T1000 (cell line): ENCODE measurements at regions not wholly inside any gene's neighbourhood (a gene's known extent, or its start where the extent isn't known, plus 50 kb on each side); places are given as distances from the start of the nearest gene placed in this dataset.
"Not testable (repeated sequence)": the region's sequence is repeated elsewhere in the genome, so short reads cannot be mapped to it uniquely, and the experiment has no call there.

ENCODE experiments used
- DNase-seq: peaks from one replicate; lab custom pipeline; 2025; ENCODE audit warnings: mixed read lengths; lab: John Stamatoyannopoulos, UW

GRCh38 chr1:41980827-41981653, 62.3 kb upstream of the HIVEP3 start:
- DNase-seq: no peak

GRCh38 chr1:41978986-41979385, 60.3 kb upstream of the HIVEP3 start:
- no peak for DNase-seq

- no peak for DNase-seq
These were observed 58.6 kb upstream of the HIVEP3 start for GRCh38 chr1:41977326-41977725.

GRCh38 chr1:41976671-41977070, 57.9 kb upstream of the HIVEP3 start:
- DNase-seq: no peak

GRCh38 chr1:41975850-41976569, 57.3 kb upstream of the HIVEP3 start:
- no peak for DNase-seq

GRCh38 chr1:41975121-41975520, 56.4 kb upstream of the HIVEP3 start:
- no peak for DNase-seq

GRCh38 chr1:41968557-41968956, 49.8 kb upstream of the HIVEP3 start:
- not testable (repeated sequence) for DNase-seq
